Activated CD8-positive, alpha-beta memory T cell treated with anti-CD3 and anti-CD28 coated beads for 36 hours (primary cell): ENCODE measurements at regions not wholly inside any gene's neighbourhood (a gene's known extent, or its start where the extent isn't known, plus 50 kb on each side); places are given as distances from the start of the nearest gene placed in this dataset.
"Not testable (repeated sequence)": the region's sequence is repeated elsewhere in the genome, so short reads cannot be mapped to it uniquely, and the experiment has no call there.

Experiments used
- CTCF ChIA-PET: fragments of 350-600 bp; sonication (Branson Sonifier 250); formaldehyde crosslinking; loops from one replicate; lab custom pipeline; 2021; ENCODE audit warnings: antibody characterized with exemption; lab: Charles Lee
- POLR2A ChIA-PET: fragments of 350-600 bp; sonication (Branson Sonifier 250); formaldehyde crosslinking; loops from one replicate; lab custom pipeline; 2021; ENCODE audit warnings: antibody characterized with exemption; lab: Charles Lee

DNA sequence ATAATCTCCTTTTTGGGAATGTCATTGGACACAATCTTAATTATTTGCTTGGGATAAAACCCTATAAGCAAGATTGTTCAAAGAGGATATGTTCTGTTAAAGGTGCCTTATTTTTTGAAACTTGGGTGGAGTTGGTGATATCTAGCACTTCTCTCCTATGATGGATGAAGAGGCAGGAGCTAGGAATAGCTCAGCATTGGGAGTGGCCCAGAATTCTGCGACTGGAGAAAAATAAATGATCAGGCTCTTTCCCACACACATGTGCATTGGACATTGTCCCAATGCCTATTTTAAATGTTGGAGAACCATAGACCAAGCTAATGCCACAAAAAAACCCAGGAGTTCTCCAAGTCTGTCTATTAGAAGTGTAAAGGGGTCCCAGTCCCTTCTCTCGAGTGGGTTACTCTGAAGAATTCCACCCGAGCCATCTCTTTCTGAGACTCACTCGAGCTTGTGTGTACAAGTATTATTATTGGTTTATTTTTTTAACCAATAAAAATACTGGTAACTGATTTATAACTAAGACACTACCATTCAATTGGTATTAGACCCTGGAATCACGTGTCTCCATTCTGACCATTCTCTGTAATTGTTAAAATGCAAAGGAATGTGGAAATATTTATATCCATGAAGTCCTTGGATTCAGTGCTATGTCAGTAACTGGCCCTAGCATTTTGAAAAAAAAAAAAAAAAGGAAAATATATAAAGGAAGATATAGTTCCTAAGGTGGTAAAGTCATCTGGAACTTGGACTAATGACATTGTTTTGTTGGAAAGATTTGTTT, 437.5 kb upstream of the TMEM132C start:
- POLR2A ChIA-PET = no interaction called here
- CTCF ChIA-PET = no interaction called here

DNA sequence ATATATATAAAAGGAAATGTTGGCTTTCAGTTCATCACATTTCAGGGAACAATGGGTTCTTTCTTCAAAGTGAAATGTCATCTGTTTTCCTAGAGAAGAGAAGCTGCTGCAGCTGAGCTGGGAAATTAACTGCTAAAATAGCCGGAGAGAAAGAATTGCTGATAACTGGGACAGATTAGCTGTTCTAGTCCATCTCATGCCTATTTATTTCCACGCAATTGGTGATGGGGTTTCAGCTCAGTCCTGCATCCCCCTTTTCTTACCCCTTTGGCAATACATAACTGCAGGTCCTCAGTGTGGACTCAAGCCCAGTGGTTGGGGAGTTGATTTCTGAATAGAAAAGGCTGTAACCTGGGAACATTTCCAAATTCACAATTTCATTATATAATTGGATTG, 436.9 kb upstream of the TMEM132C start:
- POLR2A ChIA-PET = no interaction called here
- CTCF ChIA-PET = no interaction called here

- CTCF ChIA-PET = no interaction called here
- POLR2A ChIA-PET = no interaction called here
Observed at GRCh38 chr12:127830730-127831129, 436.2 kb upstream of the TMEM132C start.

- POLR2A ChIA-PET = no interaction called here
- CTCF ChIA-PET = no interaction called here
Observed at GRCh38 chr12:127832172-127832571, 434.8 kb upstream of the TMEM132C start.

GRCh38 chr12:127836802-127837201, 430.2 kb upstream of the TMEM132C start:
- CTCF ChIA-PET, POLR2A ChIA-PET: not testable (repeated sequence)

DNA sequence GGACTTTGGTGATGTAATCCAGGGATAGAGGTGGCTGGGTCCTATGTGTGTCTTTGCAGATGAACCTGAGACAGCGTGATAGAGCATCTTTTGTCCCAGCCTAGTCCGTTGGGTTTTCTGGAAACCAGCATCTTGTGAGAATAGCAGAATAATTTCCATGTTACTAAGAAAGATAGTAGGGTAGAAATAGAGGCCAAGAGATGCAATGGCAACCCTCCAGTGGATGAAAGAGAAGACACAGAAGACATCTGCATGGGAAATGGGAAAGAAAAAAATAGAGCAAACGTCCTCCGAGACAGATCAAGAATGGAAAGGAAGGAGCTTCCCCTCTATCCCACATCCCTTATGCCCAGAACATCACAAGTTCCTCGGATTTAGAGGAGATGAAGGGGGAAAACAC, 409.3 kb upstream of the TMEM132C start:
- POLR2A ChIA-PET = no interaction called here
- CTCF ChIA-PET = no interaction called here

GRCh38 chr12:127860536-127860935, 406.4 kb upstream of the TMEM132C start:
- ChIA-PET CTCF (no interaction called here), POLR2A (no interaction called here)

DNA sequence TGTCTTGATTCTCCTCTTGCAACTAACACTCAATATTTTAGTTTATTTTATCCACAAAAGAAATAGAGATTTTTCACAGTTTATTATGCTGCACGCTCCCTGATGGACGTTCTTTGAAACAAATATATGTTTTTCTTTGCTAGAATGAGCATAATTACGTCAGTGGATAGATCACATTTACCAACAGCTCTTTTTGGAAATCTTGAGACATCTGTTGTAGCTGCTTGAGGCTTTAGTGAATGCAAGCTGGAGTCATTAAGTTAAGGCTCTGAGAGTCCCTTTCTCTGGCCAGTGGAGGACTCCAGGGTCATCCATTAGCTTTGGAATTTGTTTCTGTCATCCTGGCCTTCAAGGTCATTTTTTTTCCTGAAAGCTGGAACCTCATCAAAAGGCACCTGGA, 405.6 kb upstream of the TMEM132C start:
- ChIA-PET CTCF (no interaction called here), POLR2A (no interaction called here)

- POLR2A ChIA-PET = no interaction called here
- CTCF ChIA-PET = no interaction called here
Observed at GRCh38 chr12:127873306-127873705, 393.7 kb upstream of the TMEM132C start.

DNA sequence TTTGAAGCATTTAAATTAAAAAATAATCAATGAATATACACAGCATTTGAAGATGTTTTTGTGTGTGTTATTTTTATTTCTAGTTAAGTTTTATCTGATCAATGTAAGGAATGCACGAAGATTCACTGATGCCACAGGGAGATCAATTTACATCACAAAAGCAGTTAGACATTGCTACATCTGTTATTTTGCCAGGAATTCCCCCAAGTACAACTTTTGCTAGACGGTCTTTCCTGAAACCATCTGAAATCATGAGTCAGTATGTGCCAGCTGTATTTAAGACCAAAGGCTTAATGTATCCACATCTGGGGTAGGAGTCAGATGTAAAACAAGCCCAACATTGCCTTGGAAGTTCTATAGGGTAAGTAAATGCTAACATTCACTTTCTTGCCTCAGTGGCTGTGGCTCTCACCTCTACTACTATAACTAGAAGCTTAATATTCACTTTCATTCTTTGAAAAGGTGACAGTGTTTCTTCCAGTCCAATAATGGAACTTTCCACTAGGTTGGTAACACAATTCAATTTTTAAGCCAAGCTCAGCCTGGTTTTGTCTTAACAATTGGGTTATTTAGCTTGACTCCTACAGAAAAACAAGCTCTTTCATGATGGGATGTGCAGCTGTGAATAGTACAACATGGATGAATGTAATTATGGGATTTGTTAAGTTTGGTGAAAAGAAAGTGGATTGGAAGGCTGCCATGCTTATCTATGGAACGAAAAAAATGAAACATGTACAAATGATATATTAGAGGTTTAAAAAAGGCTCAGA, 385.4 kb upstream of the TMEM132C start:
- ChIA-PET CTCF (no interaction called here), POLR2A (no interaction called here)

- CTCF ChIA-PET = no interaction called here
- POLR2A ChIA-PET = no interaction called here
Observed at GRCh38 chr12:127883013-127883412, 384.0 kb upstream of the TMEM132C start.

- POLR2A ChIA-PET = no interaction called here
- CTCF ChIA-PET = no interaction called here
Observed at GRCh38 chr12:127885954-127886750, 380.8 kb upstream of the TMEM132C start.

GRCh38 chr12:127886827-127887226, 380.1 kb upstream of the TMEM132C start:
- POLR2A ChIA-PET = no interaction called here
- CTCF ChIA-PET = no interaction called here

DNA sequence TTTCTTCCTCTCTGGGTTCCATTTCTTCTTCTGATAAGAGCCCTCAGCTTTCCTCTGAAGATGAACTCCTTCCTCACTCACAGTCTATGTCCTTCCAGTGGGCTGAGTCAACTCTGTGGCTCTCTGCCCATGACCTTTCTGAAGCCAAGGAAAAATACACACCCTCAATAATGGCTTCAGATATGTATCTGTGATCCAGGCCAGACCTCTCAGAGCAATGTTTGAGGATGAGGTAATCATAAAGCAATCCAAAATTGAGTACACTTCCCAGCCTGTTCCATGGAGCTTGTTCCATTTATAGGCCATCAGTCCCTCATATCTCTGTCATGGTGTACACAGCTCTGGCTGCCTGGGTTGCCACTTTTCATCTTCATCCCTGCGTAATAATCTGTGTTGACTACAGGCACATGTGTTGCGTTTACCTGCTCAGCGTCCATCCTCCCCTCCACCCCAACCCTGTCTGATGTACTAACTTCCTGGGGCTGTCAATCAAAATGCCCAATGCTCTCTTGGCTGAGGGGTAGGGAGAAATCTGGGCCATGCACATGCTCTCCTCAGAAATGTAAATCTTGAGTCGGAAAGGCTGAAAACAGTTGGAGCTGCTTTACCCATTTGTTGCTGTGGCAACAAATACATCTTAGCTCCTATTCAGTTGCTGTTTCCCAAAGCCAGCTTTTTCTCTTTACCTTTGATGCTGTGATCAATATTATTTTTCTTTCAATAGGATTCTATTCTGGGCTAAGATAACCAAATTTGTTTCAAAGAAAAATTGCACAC, 377.8 kb upstream of the TMEM132C start:
- ChIA-PET CTCF (no interaction called here), POLR2A (no interaction called here)

DNA sequence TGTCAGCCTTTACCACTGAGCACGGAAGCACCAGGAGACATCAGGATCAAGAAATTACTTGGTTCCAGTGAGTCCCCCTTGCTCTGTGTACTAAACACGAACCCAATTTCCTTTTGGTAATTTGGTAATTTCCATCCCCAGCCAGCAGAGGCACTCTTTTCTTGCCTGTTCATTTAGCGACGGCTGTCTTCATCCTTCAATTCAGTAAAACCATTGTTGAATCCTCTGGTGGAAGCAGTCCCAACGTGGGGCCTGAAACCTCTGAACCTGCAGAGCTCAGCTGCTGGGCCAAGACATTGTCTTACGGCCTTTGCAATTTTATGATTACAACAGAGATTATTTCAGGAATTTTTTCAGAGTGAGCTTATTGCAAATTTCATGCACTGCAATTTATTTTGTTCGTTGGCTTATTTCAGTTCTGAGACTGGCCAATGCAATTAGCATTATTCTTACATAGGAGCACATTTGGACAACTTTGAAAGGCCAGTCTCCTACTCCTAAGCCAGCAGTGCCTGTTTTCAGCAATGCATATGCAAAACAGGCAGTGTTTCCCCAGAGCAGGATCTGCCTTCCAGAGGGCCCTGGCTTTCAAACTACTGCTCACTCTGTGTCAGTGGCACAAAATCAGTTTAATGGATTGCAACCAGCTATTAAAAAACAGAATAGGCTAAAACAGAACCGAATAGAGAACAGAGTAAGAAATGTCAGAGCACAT, 372.9 kb upstream of the TMEM132C start:
- ChIA-PET CTCF (no interaction called here), POLR2A (no interaction called here)

GRCh38 chr12:127896661-127897060, 370.3 kb upstream of the TMEM132C start:
- POLR2A ChIA-PET = no interaction called here
- CTCF ChIA-PET = no interaction called here

DNA sequence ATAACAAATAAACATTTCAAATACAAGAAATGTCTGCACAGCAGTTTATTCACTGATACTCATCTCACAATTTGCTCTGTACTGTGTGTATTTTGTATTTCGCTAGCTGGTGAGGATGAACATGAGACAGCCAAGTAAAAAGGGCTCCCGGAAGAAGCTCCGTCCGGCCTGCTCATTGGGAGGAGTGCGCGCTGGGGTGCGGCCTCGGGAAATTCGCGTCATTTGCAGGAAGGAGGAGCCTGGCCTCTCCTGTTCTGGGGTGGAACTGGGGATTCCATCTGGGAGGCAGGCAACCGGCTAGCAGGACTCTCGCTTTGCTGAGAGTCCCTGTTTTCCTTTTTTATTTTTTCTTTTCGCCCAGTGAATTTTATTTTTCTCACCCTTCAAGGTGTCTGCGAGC, 368.4 kb upstream of the TMEM132C start:
- CTCF ChIA-PET = no interaction called here

DNA sequence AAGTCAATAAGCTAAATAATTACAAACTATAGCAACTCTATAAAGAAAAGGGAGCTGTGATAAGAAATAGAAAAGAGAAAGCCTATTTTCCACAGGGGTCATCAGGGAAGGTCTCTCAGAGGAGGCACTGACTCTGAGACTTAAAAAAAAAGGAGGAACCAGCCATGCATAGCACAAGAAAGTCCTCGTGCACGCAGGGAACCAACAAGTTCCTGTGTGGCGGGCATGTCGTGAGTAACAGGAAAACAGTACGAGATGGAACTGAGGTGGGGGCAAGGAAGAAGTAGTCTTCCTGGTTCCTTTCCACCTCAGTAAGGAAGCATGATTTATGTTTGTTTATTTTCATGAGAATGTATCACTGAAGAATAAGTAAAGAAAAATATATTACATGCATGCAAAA, 367.0 kb upstream of the TMEM132C start:
- ChIA-PET POLR2A (no interaction called here), CTCF (no interaction called here)

More for the DNA sequence above, 368.4 kb upstream of the TMEM132C start:
- POLR2A ChIA-PET = no interaction called here

- POLR2A ChIA-PET = no interaction called here
- CTCF ChIA-PET = no interaction called here
Observed at GRCh38 chr12:127900386-127900785, 366.6 kb upstream of the TMEM132C start.
